ENCODE measurements at regions not wholly inside any gene's neighbourhood (a gene's known extent, or its start where the extent isn't known, plus 50 kb on each side); places are given as distances from the start of the nearest gene placed in this dataset.

DNA sequence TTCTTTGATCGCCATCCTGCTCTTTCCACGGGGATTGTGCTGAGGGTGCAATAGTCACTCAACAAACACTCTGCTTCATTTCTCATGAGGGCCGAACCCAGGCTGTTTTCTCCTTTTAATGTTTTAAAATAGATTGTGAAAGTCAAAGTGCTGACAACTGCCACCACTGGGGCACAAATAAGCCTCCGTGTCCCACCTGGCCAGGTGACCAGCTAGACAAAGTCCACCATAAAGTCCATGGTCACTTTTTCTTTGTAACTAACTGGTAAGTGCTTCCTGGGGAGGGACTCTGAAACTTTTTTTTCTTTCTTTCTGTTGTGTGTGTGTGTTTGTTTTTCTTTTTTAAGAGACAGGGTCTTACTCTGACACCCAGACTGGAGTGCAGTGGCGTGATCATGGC lies 219.8 kb downstream of the LY86 start:
- TF ChIP-seq TAF1 (IDR thresholded peaks at IDR 0.05; ENCODE audit: borderline replicate concordance, insufficient read depth, low read length) (no peak), POLR2AphosphoS5 (IDR thresholded peaks at IDR 0.05; ENCODE audit: low read depth, low read length) (no peak), REST (IDR thresholded peaks at IDR 0.05; ENCODE audit: insufficient read depth in 1 of 2, low read depth in 2 of 2, low read length in 2 of 2) (no peak), SIN3A (IDR thresholded peaks at IDR 0.05; ENCODE audit: borderline replicate concordance, insufficient read depth, low read length) (no peak)
